ENCODE measurements at regions not wholly inside any gene's neighbourhood (a gene's known extent, or its start where the extent isn't known, plus 50 kb on each side); places are given as distances from the start of the nearest gene placed in this dataset.
A peak's percentile ranks its signal among the peaks of the same experiment; 100 is the strongest.

- no peak overlapping the region for H3K4me3 Mint-ChIP-seq
- H3K9me3 Mint-ChIP-seq, result peaks cover 6% of the 10 kb centered on the region
- ATAC-seq, result no peak
- H3K4me1 Mint-ChIP-seq, result no peaks in the 10 kb centered on the region
- H3K36me3 Mint-ChIP-seq, result no peaks in the 10 kb centered on the region
- no peaks in the 10 kb centered on the region for H3K27me3 Mint-ChIP-seq
- H3K27ac Mint-ChIP-seq, result no peak overlapping the region
These were observed 332.7 kb downstream of the CBLN1 start for GRCh38 chr16:48948911-48949310.

- Mint-ChIP-seq H3K36me3 (no peaks in the 10 kb centered on the region), H3K4me1 (no peaks in the 10 kb centered on the region), H3K4me3 (no peak overlapping the region), H3K9me3 (peaks cover 4% of the 10 kb centered on the region), H3K27ac (no peak overlapping the region), H3K27me3 (no peaks in the 10 kb centered on the region)
- no peak for ATAC-seq
These were observed 334.3 kb downstream of the CBLN1 start for GRCh38 chr16:48947371-48947713.

GRCh38 chr16:48946686-48947370 lies 334.8 kb downstream of the CBLN1 start:
- no peak for ATAC-seq
- H3K36me3 Mint-ChIP-seq, result no peaks in the 10 kb centered on the region
- no peak overlapping the region for H3K4me3 Mint-ChIP-seq
- H3K9me3 Mint-ChIP-seq, result peaks cover 4% of the 10 kb centered on the region
- no peaks in the 10 kb centered on the region for H3K27me3 Mint-ChIP-seq
- no peak overlapping the region for H3K27ac Mint-ChIP-seq
- H3K4me1 Mint-ChIP-seq, result no peaks in the 10 kb centered on the region

- no peak overlapping the region for H3K4me3 Mint-ChIP-seq
- no peaks in the 10 kb centered on the region for H3K27me3 Mint-ChIP-seq
- no peaks in the 10 kb centered on the region for H3K36me3 Mint-ChIP-seq
- H3K27ac Mint-ChIP-seq, result no peak overlapping the region
- no peaks in the 10 kb centered on the region for H3K4me1 Mint-ChIP-seq
- no peak for ATAC-seq
- H3K9me3 Mint-ChIP-seq, result peaks cover 4% of the 10 kb centered on the region
These were observed 333.0 kb upstream of the N4BP1 start for GRCh38 chr16:48942996-48943395.

GRCh38 chr16:48936811-48937210 lies 326.8 kb upstream of the N4BP1 start:
- H3K36me3 Mint-ChIP-seq, result no peaks in the 10 kb centered on the region
- no peaks in the 10 kb centered on the region for H3K9me3 Mint-ChIP-seq
- ATAC-seq, result no peak
- H3K4me1 Mint-ChIP-seq, result no peaks in the 10 kb centered on the region
- no peaks in the 10 kb centered on the region for H3K27me3 Mint-ChIP-seq
- no peak overlapping the region for H3K27ac Mint-ChIP-seq
- H3K4me3 Mint-ChIP-seq, result no peak overlapping the region

- no peaks in the 10 kb centered on the region for H3K27me3 Mint-ChIP-seq
These were observed 322.4 kb upstream of the N4BP1 start for GRCh38 chr16:48932216-48932855.

GRCh38 chr16:48930951-48931553 lies 321.1 kb upstream of the N4BP1 start:
- Mint-ChIP-seq H3K27ac (no peak overlapping the region), H3K9me3 (no peaks in the 10 kb centered on the region), H3K36me3 (no peaks in the 10 kb centered on the region), H3K4me3 (no peak overlapping the region), H3K27me3 (no peaks in the 10 kb centered on the region), H3K4me1 (no peaks in the 10 kb centered on the region)
- no peak for ATAC-seq

More at GRCh38 chr16:48932216-48932855, 322.4 kb upstream of the N4BP1 start:
- no peaks in the 10 kb centered on the region for H3K4me1 Mint-ChIP-seq
- no peaks in the 10 kb centered on the region for H3K9me3 Mint-ChIP-seq
- no peaks in the 10 kb centered on the region for H3K36me3 Mint-ChIP-seq
- H3K4me3 Mint-ChIP-seq, result no peak overlapping the region
- ATAC-seq, result peak; percentile 4
- H3K27ac Mint-ChIP-seq, result no peak overlapping the region

- Mint-ChIP-seq H3K4me1 (no peaks in the 10 kb centered on the region), H3K27ac (no peak overlapping the region), H3K27me3 (no peaks in the 10 kb centered on the region), H3K9me3 (peaks cover 7% of the 10 kb centered on the region), H3K36me3 (no peaks in the 10 kb centered on the region), H3K4me3 (no peak overlapping the region)
- ATAC-seq, result no peak
These were observed 309.8 kb upstream of the N4BP1 start for GRCh38 chr16:48919791-48920190.

GRCh38 chr16:48918520-48919258 lies 308.7 kb upstream of the N4BP1 start:
- no peak overlapping the region for H3K4me3 Mint-ChIP-seq

GRCh38 chr16:48916566-48916965 lies 306.6 kb upstream of the N4BP1 start:
- peaks cover 2% of the 10 kb centered on the region for H3K9me3 Mint-ChIP-seq
- H3K27me3 Mint-ChIP-seq, result no peaks in the 10 kb centered on the region
- ATAC-seq, result no peak
- no peaks in the 10 kb centered on the region for H3K36me3 Mint-ChIP-seq
- no peak overlapping the region for H3K27ac Mint-ChIP-seq
- H3K4me1 Mint-ChIP-seq, result no peaks in the 10 kb centered on the region
- H3K4me3 Mint-ChIP-seq, result no peak overlapping the region

More at GRCh38 chr16:48918520-48919258, 308.7 kb upstream of the N4BP1 start:
- no peak for ATAC-seq
- H3K36me3 Mint-ChIP-seq, result no peaks in the 10 kb centered on the region
- H3K27ac Mint-ChIP-seq, result no peak overlapping the region
- H3K27me3 Mint-ChIP-seq, result no peaks in the 10 kb centered on the region
- no peaks in the 10 kb centered on the region for H3K4me1 Mint-ChIP-seq
- H3K9me3 Mint-ChIP-seq, result peaks cover 7% of the 10 kb centered on the region

GRCh38 chr16:48914070-48914469 lies 304.1 kb upstream of the N4BP1 start:
- ATAC-seq, result no peak
- Mint-ChIP-seq H3K4me1 (no peaks in the 10 kb centered on the region), H3K9me3 (peaks cover 2% of the 10 kb centered on the region), H3K27ac (no peak overlapping the region), H3K4me3 (no peak overlapping the region), H3K36me3 (no peaks in the 10 kb centered on the region), H3K27me3 (no peaks in the 10 kb centered on the region)

- ATAC-seq, result no peak
- no peaks in the 10 kb centered on the region for H3K4me1 Mint-ChIP-seq
- H3K9me3 Mint-ChIP-seq, result peaks cover 2% of the 10 kb centered on the region
- no peak overlapping the region for H3K4me3 Mint-ChIP-seq
- H3K27ac Mint-ChIP-seq, result no peak overlapping the region
- no peaks in the 10 kb centered on the region for H3K27me3 Mint-ChIP-seq
- no peaks in the 10 kb centered on the region for H3K36me3 Mint-ChIP-seq
These were observed 303.4 kb upstream of the N4BP1 start for GRCh38 chr16:48913384-48913783.

- Mint-ChIP-seq H3K27me3 (no peaks in the 10 kb centered on the region), H3K4me1 (no peaks in the 10 kb centered on the region), H3K36me3 (no peaks in the 10 kb centered on the region), H3K27ac (no peak overlapping the region), H3K9me3 (peaks cover 7% of the 10 kb centered on the region), H3K4me3 (no peak overlapping the region)
- ATAC-seq, result no peak
These were observed 302.4 kb upstream of the N4BP1 start for GRCh38 chr16:48912360-48912759.

GRCh38 chr16:48911700-48912099 lies 301.7 kb upstream of the N4BP1 start:
- ATAC-seq, result no peak
- Mint-ChIP-seq H3K27ac (no peak overlapping the region), H3K9me3 (peaks cover 7% of the 10 kb centered on the region), H3K4me1 (no peaks in the 10 kb centered on the region), H3K4me3 (no peak overlapping the region), H3K36me3 (no peaks in the 10 kb centered on the region), H3K27me3 (no peaks in the 10 kb centered on the region)

- no peak overlapping the region for H3K4me3 Mint-ChIP-seq
- ATAC-seq, result no peak
- H3K9me3 Mint-ChIP-seq, result peaks cover 7% of the 10 kb centered on the region
- H3K27ac Mint-ChIP-seq, result no peak overlapping the region
- no peaks in the 10 kb centered on the region for H3K36me3 Mint-ChIP-seq
- H3K27me3 Mint-ChIP-seq, result no peaks in the 10 kb centered on the region
- H3K4me1 Mint-ChIP-seq, result no peaks in the 10 kb centered on the region
These were observed 300.2 kb upstream of the N4BP1 start for GRCh38 chr16:48910214-48910613.

Data from stimulated activated memory B cell treated with anti-CD40 and anti-IgM and Interleukin-4, amounts not matched to agents 10 μg/mL and 1 μg/mL and 100 μg/mL, for 72 hours (primary cell).